Neural cell (in vitro differentiated cells): ENCODE measurements at regions not wholly inside any gene's neighbourhood (a gene's known extent, or its start where the extent isn't known, plus 50 kb on each side); places are given as distances from the start of the nearest gene placed in this dataset.

Source experiments
- H2AFZ ChIP-seq: fragments of 200-600, 300-800 bp; sonication (generic), shearing (Covaris generic); 2 replicates; pipeline ENCODE4 v1.6.0; 2014; ENCODE audit warnings: low read depth, mild to moderate bottlenecking, antibody characterized with exemption, low read length, moderate library complexity
- H3F3A ChIP-seq: fragments of 200-600 bp; shearing (Covaris generic); 2 replicates; pipeline ENCODE4 v1.6.1; 2016; ENCODE audit warnings: mild to moderate bottlenecking, moderate library complexity, mixed read lengths, antibody characterized with exemption, low read length; ENCODE audit not compliant: insufficient read depth, poor library complexity, severe bottlenecking
- H3K27ac ChIP-seq: fragments of 200-600, 300-800 bp; sonication (generic), shearing (Covaris generic); 2 replicates; pipeline ENCODE4 v1.5.1; 2014; ENCODE audit warnings: mild to moderate bottlenecking, low read length, moderate library complexity
- H3K27me3 ChIP-seq: fragments of 300-800, 200-600 bp; sonication (generic), shearing (Covaris generic); 2 replicates; pipeline ENCODE4 v1.6.0; 2014; ENCODE audit warnings: mild to moderate bottlenecking, low read depth, low read length, moderate library complexity; ENCODE audit not compliant: insufficient read depth
- H3K36me3 ChIP-seq: fragments of 300-800, 200-600 bp; sonication (generic), shearing (Covaris generic); 2 replicates; pipeline ENCODE4 v1.5.1; 2014; ENCODE audit warnings: mild to moderate bottlenecking, antibody characterized with exemption, low read length, moderate library complexity; ENCODE audit not compliant: insufficient read depth
- H3K4me2 ChIP-seq: fragments of 300-800, 200-600 bp; sonication (generic), shearing (Covaris generic); 2 replicates; pipeline ENCODE4 v1.6.0; 2014; ENCODE audit warnings: mild to moderate bottlenecking, low read length
- H3K4me3 ChIP-seq: fragments of 300-800, 200-600 bp; sonication (generic), shearing (Covaris generic); 2 replicates; pipeline ENCODE4 v1.5.1; 2014; ENCODE audit warnings: mild to moderate bottlenecking, low read length, moderate library complexity
- H3K79me2 ChIP-seq: fragments of 200-600 bp; shearing (Covaris generic); replicated peaks from 2 replicates; pipeline ENCODE4 v1.6.0; 2014; ENCODE audit warnings: mild to moderate bottlenecking, low read length, moderate library complexity; ENCODE audit not compliant: insufficient read depth
- H3K9ac ChIP-seq: fragments of 300-800, 200-600 bp; sonication (generic), shearing (Covaris generic); 2 replicates; pipeline ENCODE4 v1.6.1; 2016; ENCODE audit warnings: mild to moderate bottlenecking, low read length, mixed read lengths
- H3K9me2 ChIP-seq: fragments of 200-600 bp; shearing (Covaris generic); 2 replicates; pipeline ENCODE4 v1.6.1; 2016; ENCODE audit warnings: mild to moderate bottlenecking, low read length, mixed read lengths; ENCODE audit not compliant: insufficient read depth
- H3K9me3 ChIP-seq: fragments of 200-600, 300-800 bp; sonication (generic), shearing (Covaris generic); 2 replicates; pipeline ENCODE4 v1.6.1; 2016; ENCODE audit warnings: mild to moderate bottlenecking, mixed run types, low read length, moderate library complexity, mixed read lengths
- H4K20me1 ChIP-seq: fragments of 200-600 bp; shearing (Covaris generic); 2 replicates; pipeline ENCODE4 v1.6.1; 2016; ENCODE audit warnings: mild to moderate bottlenecking, mixed run types; ENCODE audit not compliant: insufficient read depth
- CTCF ChIP-seq: fragments of 450-650 bp; IDR thresholded peaks from 2 replicates; pipeline ENCODE4 v1.5.1; 2014; ENCODE audit warnings: antibody characterized with exemption, mild to moderate bottlenecking, moderate library complexity; ENCODE audit not compliant: poor library complexity, severe bottlenecking
- EP300 ChIP-seq: fragments of 450-650 bp; conservative IDR thresholded peaks from 2 replicates; pipeline ENCODE4 v1.6.1; 2014; ENCODE audit warnings: antibody characterized with exemption, mild to moderate bottlenecking, moderate library complexity; ENCODE audit not compliant: poor library complexity, severe bottlenecking
- EZH2 ChIP-seq: fragments of 200-600, 300-800 bp; shearing (Covaris generic), sonication (generic); IDR thresholded peaks from 2 replicates; pipeline ENCODE4 v1.6.1; 2014; ENCODE audit warnings: antibody characterized with exemption, low read length, borderline replicate concordance, mild to moderate bottlenecking; ENCODE audit not compliant: insufficient read depth, poor library complexity, severe bottlenecking
- MXI1 ChIP-seq: fragments of 450-650 bp; conservative IDR thresholded peaks from 2 replicates; pipeline ENCODE4 v1.6.1; 2014; ENCODE audit warnings: antibody characterized with exemption, mild to moderate bottlenecking; ENCODE audit not compliant: poor library complexity, severe bottlenecking
- POLR2AphosphoS5 ChIP-seq: IDR thresholded peaks from 2 replicates; pipeline ENCODE4 v1.6.1; 2012
- RAD21 ChIP-seq: fragments of 450-650 bp; conservative IDR thresholded peaks from 2 replicates; pipeline ENCODE4 v1.6.1; 2014; ENCODE audit warnings: antibody characterized with exemption, mild to moderate bottlenecking, moderate library complexity
- REST ChIP-seq: IDR thresholded peaks from 2 replicates; pipeline ENCODE4 v1.6.1; 2012; ENCODE audit warnings: borderline replicate concordance
- SMC3 ChIP-seq: fragments of 450-650 bp; conservative IDR thresholded peaks from 2 replicates; pipeline ENCODE4 v1.6.1; 2014; ENCODE audit warnings: antibody characterized with exemption, mild to moderate bottlenecking, moderate library complexity; ENCODE audit not compliant: poor library complexity
- TAF1 ChIP-seq: IDR thresholded peaks from 2 replicates; pipeline ENCODE4 v1.6.1; 2012; ENCODE audit warnings: low read depth

- no peaks in the 10 kb centered on the region for H4K20me1 ChIP-seq
- no peak overlapping the region for H2AFZ ChIP-seq
- no peaks in the 10 kb centered on the region for H3K36me3 ChIP-seq
- H3K27ac ChIP-seq: no peak overlapping the region
- H3K9me2 ChIP-seq: no peaks in the 10 kb centered on the region
- TF ChIP-seq MXI1 (no peak), EP300 (no peak), REST (no peak), RAD21 (no peak), POLR2AphosphoS5 (no peak), EZH2 (no peak), CTCF (no peak), TAF1 (no peak), SMC3 (no peak)
- no peaks in the 10 kb centered on the region for H3K9me3 ChIP-seq
- no peak overlapping the region for H3K4me3 ChIP-seq
- no peak overlapping the region for H3K9ac ChIP-seq
- no peak overlapping the region for H3K4me2 ChIP-seq
- H3F3A ChIP-seq: peaks cover 5% of the 10 kb centered on the region
- H3K79me2 ChIP-seq: no peaks in the 10 kb centered on the region
- H3K27me3 ChIP-seq: no peaks in the 10 kb centered on the region
Measured at GRCh38 chr21:33128538-33128937, 58.6 kb downstream of the OLIG1 start.

- Histone ChIP-seq H3K79me2 (no peaks in the 10 kb centered on the region), H2AFZ (no peak overlapping the region), H4K20me1 (no peaks in the 10 kb centered on the region)
Measured at GRCh38 chr21:33132054-33132453, 62.1 kb downstream of the OLIG1 start.

More at GRCh38 chr21:33132054-33132453, 62.1 kb downstream of the OLIG1 start:
- Histone ChIP-seq H3K9ac (no peak overlapping the region), H3K27me3 (no peaks in the 10 kb centered on the region), H3K36me3 (no peaks in the 10 kb centered on the region), H3K4me2 (no peak overlapping the region), H3K4me3 (no peak overlapping the region), H3K27ac (no peak overlapping the region), H3K9me2 (no peaks in the 10 kb centered on the region), H3K9me3 (no peaks in the 10 kb centered on the region), H3F3A (no peaks in the 10 kb centered on the region)
- TF ChIP-seq EZH2 (no peak), REST (no peak), MXI1 (no peak), TAF1 (no peak)
